GM23338 (cell line): ENCODE measurements at regions not wholly inside any gene's neighbourhood (a gene's known extent, or its start where the extent isn't known, plus 50 kb on each side); places are given as distances from the start of the nearest gene placed in this dataset.

Source experiments
- ATAC-seq: fragments of 200-7000 bp; cut with Tn5 transposase; 3 replicates; pipeline ENCODE4 v1.9.1; 2020
- DNase-seq: peaks from one replicate; pipeline ENCODE4 v3.0.0-alpha.2; 2015; ENCODE audit warnings: low spot score
- H2AFZ ChIP-seq: fragments of 200-600 bp; sonication (generic); 2 replicates; pipeline ENCODE4 v1.8.0; 2016; ENCODE audit warnings: antibody characterized with exemption, mild to moderate bottlenecking, moderate library complexity
- H3F3A ChIP-seq: fragments of 200-600 bp; sonication (generic); replicated peaks from 2 replicates; pipeline ENCODE4 v1.8.0; 2017; ENCODE audit warnings: antibody characterized with exemption, mixed run types, low read depth
- H3K27ac ChIP-seq: fragments of 200-600 bp; sonication (generic); 2 replicates; pipeline ENCODE4 v1.6.1; 2016; ENCODE audit warnings: low read depth
- H3K27me3 ChIP-seq: fragments of 200-600 bp; sonication (generic); 2 replicates; pipeline ENCODE4 v1.8.0; 2016; ENCODE audit warnings: mild to moderate bottlenecking, mixed run types, moderate library complexity; ENCODE audit not compliant: insufficient read depth
- H3K36me3 ChIP-seq: fragments of 200-600 bp; sonication (generic); 2 replicates; pipeline ENCODE4 v1.8.0; 2016; ENCODE audit warnings: mild to moderate bottlenecking; ENCODE audit not compliant: insufficient read depth
- H3K4me1 ChIP-seq: fragments of 200-600 bp; sonication (generic); 2 replicates; pipeline ENCODE4 v1.8.0; 2016; ENCODE audit warnings: mild to moderate bottlenecking, moderate library complexity; ENCODE audit not compliant: insufficient read depth
- H3K4me2 ChIP-seq: fragments of 200-600 bp; sonication (generic); 2 replicates; pipeline ENCODE4 v1.7.1; 2017; ENCODE audit warnings: mixed run types
- H3K4me3 ChIP-seq: fragments of 200-600 bp; sonication (generic); 2 replicates; pipeline ENCODE4 v1.6.1; 2016; ENCODE audit warnings: mixed run types
- H3K79me2 ChIP-seq: fragments of 200-600 bp; sonication (generic); replicated peaks from 2 replicates; pipeline ENCODE4 v1.8.0; 2017; ENCODE audit warnings: mild to moderate bottlenecking; ENCODE audit not compliant: insufficient read depth
- H3K9me2 ChIP-seq: fragments of 200-600 bp; sonication (generic); 2 replicates; pipeline ENCODE4 v1.8.0; 2017; ENCODE audit not compliant: insufficient read depth
- H4K20me1 ChIP-seq: fragments of 200-600 bp; sonication (generic); replicated peaks from 2 replicates; pipeline ENCODE4 v1.8.0; 2017; ENCODE audit warnings: mild to moderate bottlenecking; ENCODE audit not compliant: insufficient read depth
- H3K27ac Mint-ChIP-seq: 2 replicates; pipeline ENCODE4 v1.8.0; 2020; ENCODE audit warnings: inconsistent platforms, mild to moderate bottlenecking, moderate library complexity, mixed read lengths
- H3K27me3 Mint-ChIP-seq: 3 replicates; pipeline ENCODE4 v1.8.0; 2022; ENCODE audit warnings: low read depth, mild to moderate bottlenecking, moderate library complexity, mixed read lengths, inconsistent platforms; ENCODE audit not compliant: insufficient read depth, poor library complexity
- H3K36me3 Mint-ChIP-seq: 3 replicates; pipeline ENCODE4 v1.8.0; 2021; ENCODE audit warnings: low read depth, mild to moderate bottlenecking, inconsistent platforms, moderate library complexity, mixed read lengths
- H3K4me1 Mint-ChIP-seq: 3 replicates; pipeline ENCODE4 v1.8.0; 2020; ENCODE audit warnings: mild to moderate bottlenecking, inconsistent platforms, mixed read lengths
- H3K4me3 Mint-ChIP-seq: 3 replicates; pipeline ENCODE4 v1.8.0; 2021; ENCODE audit warnings: moderate library complexity, mild to moderate bottlenecking, inconsistent platforms, mixed read lengths
- H3K9me3 Mint-ChIP-seq: 3 replicates; pipeline ENCODE4 v1.8.0; 2020; ENCODE audit warnings: moderate library complexity, mild to moderate bottlenecking, inconsistent platforms, mixed read lengths
- EZH2phosphoT487 ChIP-seq: fragments of 200-600 bp; sonication (generic); IDR thresholded peaks from one replicate; pipeline ENCODE4 v1.8.1; 2018; ENCODE audit warnings: antibody characterized with exemption; ENCODE audit not compliant: unreplicated experiment
- NANOG ChIP-seq: IDR thresholded peaks from 2 replicates; pipeline ENCODE4 v1.6.1; 2016; ENCODE audit warnings: antibody characterized with exemption, borderline replicate concordance
- REST ChIP-seq: IDR thresholded peaks from one replicate; pipeline ENCODE4 v1.6.1; 2018; ENCODE audit warnings: antibody characterized with exemption; ENCODE audit not compliant: unreplicated experiment
- STAT1 ChIP-seq: IDR thresholded peaks from one replicate; pipeline ENCODE4 v1.6.1; 2016; ENCODE audit warnings: antibody characterized with exemption; ENCODE audit not compliant: unreplicated experiment
- ZNF331 ChIP-seq: fragments of 250-450 bp; sonication (Bioruptor Pico); IDR thresholded peaks from 2 replicates; pipeline ENCODE4 v1.5.0; 2020; ENCODE audit warnings: low read depth, mild to moderate bottlenecking, moderate library complexity
- TF ChIP-seq, protein P1 (sequence below): fragments of 250-450 bp; sonication (Bioruptor Pico); IDR thresholded peaks from 2 replicates; pipeline ENCODE4 v1.5.0; 2020; ENCODE audit warnings: mild to moderate bottlenecking, moderate library complexity

GRCh38 chr2:238669581-238670080 lies 178.3 kb upstream of the TWIST2 start (continued):
- TF ChIP-seq, protein P1, sequence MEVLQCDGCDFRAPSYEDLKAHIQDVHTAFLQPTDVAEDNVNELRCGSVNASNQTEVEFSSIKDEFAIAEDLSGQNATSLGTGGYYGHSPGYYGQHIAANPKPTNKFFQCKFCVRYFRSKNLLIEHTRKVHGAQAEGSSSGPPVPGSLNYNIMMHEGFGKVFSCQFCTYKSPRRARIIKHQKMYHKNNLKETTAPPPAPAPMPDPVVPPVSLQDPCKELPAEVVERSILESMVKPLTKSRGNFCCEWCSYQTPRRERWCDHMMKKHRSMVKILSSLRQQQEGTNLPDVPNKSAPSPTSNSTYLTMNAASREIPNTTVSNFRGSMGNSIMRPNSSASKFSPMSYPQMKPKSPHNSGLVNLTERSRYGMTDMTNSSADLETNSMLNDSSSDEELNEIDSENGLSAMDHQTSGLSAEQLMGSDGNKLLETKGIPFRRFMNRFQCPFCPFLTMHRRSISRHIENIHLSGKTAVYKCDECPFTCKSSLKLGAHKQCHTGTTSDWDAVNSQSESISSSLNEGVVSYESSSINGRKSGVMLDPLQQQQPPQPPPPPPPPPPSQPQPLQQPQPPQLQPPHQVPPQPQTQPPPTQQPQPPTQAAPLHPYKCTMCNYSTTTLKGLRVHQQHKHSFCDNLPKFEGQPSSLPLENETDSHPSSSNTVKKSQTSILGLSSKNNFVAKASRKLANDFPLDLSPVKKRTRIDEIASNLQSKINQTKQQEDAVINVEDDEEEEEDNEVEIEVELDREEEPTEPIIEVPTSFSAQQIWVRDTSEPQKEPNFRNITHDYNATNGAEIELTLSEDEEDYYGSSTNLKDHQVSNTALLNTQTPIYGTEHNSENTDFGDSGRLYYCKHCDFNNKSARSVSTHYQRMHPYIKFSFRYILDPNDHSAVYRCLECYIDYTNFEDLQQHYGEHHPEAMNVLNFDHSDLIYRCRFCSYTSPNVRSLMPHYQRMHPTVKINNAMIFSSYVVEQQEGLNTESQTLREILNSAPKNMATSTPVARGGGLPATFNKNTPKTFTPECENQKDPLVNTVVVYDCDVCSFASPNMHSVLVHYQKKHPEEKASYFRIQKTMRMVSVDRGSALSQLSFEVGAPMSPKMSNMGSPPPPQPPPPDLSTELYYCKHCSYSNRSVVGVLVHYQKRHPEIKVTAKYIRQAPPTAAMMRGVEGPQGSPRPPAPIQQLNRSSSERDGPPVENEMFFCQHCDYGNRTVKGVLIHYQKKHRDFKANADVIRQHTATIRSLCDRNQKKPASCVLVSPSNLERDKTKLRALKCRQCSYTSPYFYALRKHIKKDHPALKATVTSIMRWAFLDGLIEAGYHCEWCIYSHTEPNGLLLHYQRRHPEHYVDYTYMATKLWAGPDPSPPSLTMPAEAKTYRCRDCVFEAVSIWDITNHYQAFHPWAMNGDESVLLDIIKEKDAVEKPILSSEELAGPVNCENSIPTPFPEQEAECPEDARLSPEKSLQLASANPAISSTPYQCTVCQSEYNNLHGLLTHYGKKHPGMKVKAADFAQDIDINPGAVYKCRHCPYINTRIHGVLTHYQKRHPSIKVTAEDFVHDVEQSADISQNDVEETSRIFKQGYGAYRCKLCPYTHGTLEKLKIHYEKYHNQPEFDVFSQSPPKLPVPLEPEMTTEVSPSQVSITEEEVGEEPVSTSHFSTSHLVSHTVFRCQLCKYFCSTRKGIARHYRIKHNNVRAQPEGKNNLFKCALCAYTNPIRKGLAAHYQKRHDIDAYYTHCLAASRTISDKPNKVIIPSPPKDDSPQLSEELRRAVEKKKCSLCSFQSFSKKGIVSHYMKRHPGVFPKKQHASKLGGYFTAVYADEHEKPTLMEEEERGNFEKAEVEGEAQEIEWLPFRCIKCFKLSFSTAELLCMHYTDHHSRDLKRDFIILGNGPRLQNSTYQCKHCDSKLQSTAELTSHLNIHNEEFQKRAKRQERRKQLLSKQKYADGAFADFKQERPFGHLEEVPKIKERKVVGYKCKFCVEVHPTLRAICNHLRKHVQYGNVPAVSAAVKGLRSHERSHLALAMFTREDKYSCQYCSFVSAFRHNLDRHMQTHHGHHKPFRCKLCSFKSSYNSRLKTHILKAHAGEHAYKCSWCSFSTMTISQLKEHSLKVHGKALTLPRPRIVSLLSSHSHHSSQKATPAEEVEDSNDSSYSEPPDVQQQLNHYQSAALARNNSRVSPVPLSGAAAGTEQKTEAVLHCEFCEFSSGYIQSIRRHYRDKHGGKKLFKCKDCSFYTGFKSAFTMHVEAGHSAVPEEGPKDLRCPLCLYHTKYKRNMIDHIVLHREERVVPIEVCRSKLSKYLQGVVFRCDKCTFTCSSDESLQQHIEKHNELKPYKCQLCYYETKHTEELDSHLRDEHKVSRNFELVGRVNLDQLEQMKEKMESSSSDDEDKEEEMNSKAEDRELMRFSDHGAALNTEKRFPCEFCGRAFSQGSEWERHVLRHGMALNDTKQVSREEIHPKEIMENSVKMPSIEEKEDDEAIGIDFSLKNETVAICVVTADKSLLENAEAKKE (CRISPR knock-in tag) = no peak
- TF ChIP-seq NANOG (no peak), ZNF331 (CRISPR knock-in tag) (no peak)

DNA sequence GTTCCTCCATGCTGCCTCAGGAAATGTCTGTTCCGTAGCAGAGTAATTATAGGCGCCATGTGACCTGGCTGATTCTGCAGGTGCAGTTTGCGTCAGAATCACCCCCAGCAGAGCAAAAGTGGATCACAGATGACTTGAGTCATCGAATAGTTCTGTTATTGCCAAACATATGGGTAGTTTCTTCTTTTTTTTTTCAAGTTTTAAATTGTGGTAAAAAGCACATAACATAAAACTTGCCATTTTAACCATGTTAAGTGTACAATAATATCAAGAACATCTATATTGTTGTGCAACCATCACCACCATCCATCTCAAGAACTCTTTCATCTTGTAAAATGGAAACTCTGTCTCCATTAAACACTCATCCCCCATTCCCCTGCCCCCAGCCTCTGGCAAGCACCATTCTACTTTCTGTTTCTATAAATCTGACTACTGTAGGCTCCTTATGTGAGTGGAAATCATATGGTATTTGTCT lies 177.7 kb upstream of the TWIST2 start:
- Histone ChIP-seq H2AFZ (no peak overlapping the region), H3K79me2 (no peaks in the 10 kb centered on the region), H3K9me2 (no peaks in the 10 kb centered on the region), H3K4me3 (no peak overlapping the region), H3K4me2 (no peak overlapping the region), H3K27me3 (no peaks in the 10 kb centered on the region), H3F3A (no peaks in the 10 kb centered on the region), H3K4me1 (no peaks in the 10 kb centered on the region), H3K27ac (no peak overlapping the region), H3K36me3 (peaks cover 3% of the 10 kb centered on the region; the same call in 1 of the 2 replicates), H4K20me1 (no peaks in the 10 kb centered on the region)
- DNase-seq (no peak), ATAC-seq (no peak)
- H3K27ac Mint-ChIP-seq = no peak overlapping the region
- H3K36me3 Mint-ChIP-seq = no peaks in the 10 kb centered on the region
- H3K4me1 Mint-ChIP-seq = no peaks in the 10 kb centered on the region
- H3K4me3 Mint-ChIP-seq = no peak overlapping the region
- no peaks in the 10 kb centered on the region for H3K27me3 Mint-ChIP-seq
- peaks cover 2% of the 10 kb centered on the region; the same call in 2 of the 3 replicates for H3K9me3 Mint-ChIP-seq
- TF ChIP-seq REST (no peak), STAT1 (no peak), EZH2phosphoT487 (no peak)
- TF ChIP-seq, protein P1 (CRISPR knock-in tag) = no peak
